GM19438 (cell line): ENCODE measurements at regions not wholly inside any gene's neighbourhood (a gene's known extent, or its start where the extent isn't known, plus 50 kb on each side); places are given as distances from the start of the nearest gene placed in this dataset.

Source experiments
- ATAC-seq: cut with Tn5 transposase; IDR thresholded peaks from one replicate; pipeline ENCODE4 v1.9.1; 2021; ENCODE audit warnings: low read depth; ENCODE audit not compliant: unreplicated experiment

- ATAC-seq: no peak
These were observed 220.1 kb upstream of the EEA1 start for GRCh38 chr12:93149229-93149628.

- no peak for ATAC-seq
These were observed 222.1 kb upstream of the EEA1 start for GRCh38 chr12:93151079-93151762.

- no peak for ATAC-seq
These were observed 223.5 kb upstream of the EEA1 start for GRCh38 chr12:93152617-93153016.

GRCh38 chr12:93153321-93153720 is 224.2 kb upstream of the EEA1 start:
- ATAC-seq: no peak

GRCh38 chr12:93154096-93154728 is 223.5 kb upstream of the NUDT4 start:
- no peak for ATAC-seq

- ATAC-seq: no peak
These were observed 222.8 kb upstream of the NUDT4 start for GRCh38 chr12:93154753-93155480.

- ATAC-seq: no peak
These were observed 221.5 kb upstream of the NUDT4 start for GRCh38 chr12:93156086-93156716.

- ATAC-seq: no peak
These were observed 220.4 kb upstream of the NUDT4 start for GRCh38 chr12:93157279-93157678.

- no peak for ATAC-seq
These were observed 219.5 kb upstream of the NUDT4 start for GRCh38 chr12:93158065-93158843.

GRCh38 chr12:93163260-93164036 is 214.3 kb upstream of the NUDT4 start:
- ATAC-seq: no peak

GRCh38 chr12:93164103-93164880 is 213.4 kb upstream of the NUDT4 start:
- no peak for ATAC-seq

GRCh38 chr12:93165384-93165932 is 212.3 kb upstream of the NUDT4 start:
- ATAC-seq: no peak

- peak; percentile 73 for ATAC-seq
These were observed 211.0 kb upstream of the NUDT4 start for GRCh38 chr12:93166541-93167307.

GRCh38 chr12:93167331-93167730 is 210.4 kb upstream of the NUDT4 start:
- ATAC-seq: peak; percentile 3

GRCh38 chr12:93167841-93168492 is 209.8 kb upstream of the NUDT4 start:
- ATAC-seq: peak; percentile 55

GRCh38 chr12:93168751-93169150 is 209.0 kb upstream of the NUDT4 start:
- no peak for ATAC-seq

- ATAC-seq: no peak
These were observed 208.2 kb upstream of the NUDT4 start for GRCh38 chr12:93169536-93169935.
